Naive thymus-derived CD4-positive, alpha-beta T cell (primary cell): ENCODE measurements at regions not wholly inside any gene's neighbourhood (a gene's known extent, or its start where the extent isn't known, plus 50 kb on each side); places are given as distances from the start of the nearest gene placed in this dataset.
A peak's percentile ranks its signal among the peaks of the same experiment; 100 is the strongest.
"Not testable (repeated sequence)": the region's sequence is repeated elsewhere in the genome, so short reads cannot be mapped to it uniquely, and the experiment has no call there.

Experiments
- ATAC-seq: fragments of 150-1000 bp; cut with Tn5 transposase; 2 replicates; pipeline ENCODE4 v1.10.0; 2021; ENCODE audit warnings: mild to moderate bottlenecking, moderate library complexity
- CTCF ChIA-PET: fragments of 350-600 bp; sonication (Branson Sonifier 250); formaldehyde crosslinking; loops from one replicate; lab custom pipeline; 2021; ENCODE audit warnings: antibody characterized with exemption; lab: Charles Lee
- POLR2A ChIA-PET: fragments of 350-600 bp; sonication (Branson Sonifier 250); formaldehyde crosslinking; loops from one replicate; lab custom pipeline; 2021; ENCODE audit warnings: antibody characterized with exemption, inconsistent platforms; lab: Charles Lee
- DNase-seq, 9 donors: peaks; one replicate each; pipeline versions ENCODE4 v3.0.0 to v3.0.0-alpha.2; 2020 to 2022; ENCODE audit warnings: mixed read lengths in 1 of 9
- H3K27ac ChIP-seq: one replicate; pipeline ENCODE4 v1.7.0; 2013; ENCODE audit warnings: mild to moderate bottlenecking, low read depth, low read length, moderate library complexity
- H3K27me3 ChIP-seq, 2 donors: one replicate each; pipeline ENCODE4 v1.7.0; 2013; ENCODE audit warnings: low read length in 2 of 2, mild to moderate bottlenecking in 2 of 2, moderate library complexity in 2 of 2; ENCODE audit not compliant: control insufficient read depth in 2 of 2, insufficient read depth in 2 of 2
- H3K36me3 ChIP-seq, 3 experiments: 1 replicate in 2 of 3; 2 replicates in 1 of 3; pipeline ENCODE4 v1.7.0; 2013; ENCODE audit warnings: low read length in 3 of 3, mild to moderate bottlenecking in 3 of 3, moderate library complexity in 1 of 3; ENCODE audit not compliant: insufficient read depth in 3 of 3, control insufficient read depth in 2 of 3
- H3K4me1 ChIP-seq, 2 donors: one replicate each; pipeline ENCODE4 v1.7.0; 2013; ENCODE audit warnings: low read length in 2 of 2, mild to moderate bottlenecking in 2 of 2, moderate library complexity in 1 of 2; ENCODE audit not compliant: control insufficient read depth in 2 of 2, insufficient read depth in 2 of 2
- H3K4me3 ChIP-seq: 2 replicates; pipeline ENCODE4 v1.7.0; 2013; ENCODE audit warnings: mild to moderate bottlenecking, low read length
- H3K9me3 ChIP-seq, 3 experiments: 1 replicate in 2 of 3; 2 replicates in 1 of 3; pipeline ENCODE4 v1.7.0; 2013; ENCODE audit warnings: low read length in 3 of 3; ENCODE audit not compliant: control insufficient read depth in 2 of 3
- H3K27ac Mint-ChIP-seq, 9 donors: one replicate each; pipeline ENCODE4 v1.8.0; 2020 to 2022; ENCODE audit warnings: mixed read lengths in 9 of 9, mild to moderate bottlenecking in 8 of 9, moderate library complexity in 5 of 9, inconsistent platforms in 2 of 9
- H3K27me3 Mint-ChIP-seq, 5 donors: one replicate each; pipeline ENCODE4 v1.8.0; 2021 to 2022; ENCODE audit warnings: mixed read lengths in 5 of 5, mild to moderate bottlenecking in 1 of 5
- H3K36me3 Mint-ChIP-seq, 5 donors: one replicate each; pipeline ENCODE4 v1.8.0; 2020 to 2022; ENCODE audit warnings: mixed read lengths in 5 of 5, mild to moderate bottlenecking in 3 of 5, inconsistent platforms in 1 of 5
- H3K4me1 Mint-ChIP-seq, 7 donors: one replicate each; pipeline ENCODE4 v1.8.0; 2020 to 2022; ENCODE audit warnings: mixed read lengths in 7 of 7, mild to moderate bottlenecking in 3 of 7, inconsistent platforms in 1 of 7
- H3K4me3 Mint-ChIP-seq, 10 donors: one replicate each; pipeline ENCODE4 v1.8.0; 2020 to 2022; ENCODE audit warnings: mild to moderate bottlenecking in 10 of 10, mixed read lengths in 10 of 10, moderate library complexity in 6 of 10, inconsistent platforms in 2 of 10
- H3K9me3 Mint-ChIP-seq, 11 donors: one replicate each; pipeline ENCODE4 v1.8.0; 2020 to 2022; ENCODE audit warnings: mixed read lengths in 11 of 11, mild to moderate bottlenecking in 4 of 11, inconsistent platforms in 1 of 11, moderate library complexity in 1 of 11
- intact Hi-C, 2 donors: fragments of 100-400 bp; cut with micrococcal nuclease; formaldehyde crosslinking; loops; one replicate each; pipeline ENCODE4 v1.15.1; 2023

DNA sequence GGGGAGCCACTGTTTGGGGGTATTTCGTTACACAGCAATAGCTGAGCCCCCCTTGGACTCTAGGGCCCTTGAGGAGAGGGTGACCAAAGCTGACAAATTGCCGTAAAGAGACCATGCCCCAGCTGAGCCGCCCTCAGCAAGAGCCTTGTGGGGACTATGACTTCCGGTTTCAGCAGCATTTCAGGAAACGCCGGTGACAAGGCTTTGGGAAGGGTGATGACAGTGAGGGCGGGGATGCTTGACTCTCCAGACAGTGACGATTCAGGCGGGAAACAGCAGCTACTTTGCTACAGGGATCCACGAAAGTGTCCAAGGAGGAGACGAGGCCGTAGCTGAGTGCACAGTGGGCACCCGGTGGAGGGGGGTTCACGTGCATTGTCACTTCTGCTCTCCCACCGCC is 360.8 kb downstream of the C16orf95 start:
- Mint-ChIP-seq H3K36me3 (no peaks in the 10 kb centered on the region), H3K27me3 (peaks cover 9 to 30% (median 24%) of the 10 kb centered on the region in 5 donors), H3K4me1 (peaks cover 0 to 12% (median 7%) of the 10 kb centered on the region in 7 donors), H3K4me3 (peak overlapping the region in 5 of 10 donors; percentile 16 to 55 (median 43)), H3K9me3 (peaks cover 0 to 9% (median 0%) of the 10 kb centered on the region in 11 donors), H3K27ac (no peak overlapping the region)
- no peak overlapping the region for H3K27ac ChIP-seq
- peaks cover 0 to 4% of the 10 kb centered on the region in 2 donors for H3K4me1 ChIP-seq
- intact Hi-C loops = no loop called here
- ChIA-PET POLR2A (no interaction called here), CTCF (no interaction called here)
- H3K27me3 ChIP-seq = no peaks in the 10 kb centered on the region
- ATAC-seq = no peak
- no peak overlapping the region for H3K4me3 ChIP-seq
- no peak for DNase-seq
- no peaks in the 10 kb centered on the region for H3K9me3 ChIP-seq
- H3K36me3 ChIP-seq = no peaks in the 10 kb centered on the region

DNA sequence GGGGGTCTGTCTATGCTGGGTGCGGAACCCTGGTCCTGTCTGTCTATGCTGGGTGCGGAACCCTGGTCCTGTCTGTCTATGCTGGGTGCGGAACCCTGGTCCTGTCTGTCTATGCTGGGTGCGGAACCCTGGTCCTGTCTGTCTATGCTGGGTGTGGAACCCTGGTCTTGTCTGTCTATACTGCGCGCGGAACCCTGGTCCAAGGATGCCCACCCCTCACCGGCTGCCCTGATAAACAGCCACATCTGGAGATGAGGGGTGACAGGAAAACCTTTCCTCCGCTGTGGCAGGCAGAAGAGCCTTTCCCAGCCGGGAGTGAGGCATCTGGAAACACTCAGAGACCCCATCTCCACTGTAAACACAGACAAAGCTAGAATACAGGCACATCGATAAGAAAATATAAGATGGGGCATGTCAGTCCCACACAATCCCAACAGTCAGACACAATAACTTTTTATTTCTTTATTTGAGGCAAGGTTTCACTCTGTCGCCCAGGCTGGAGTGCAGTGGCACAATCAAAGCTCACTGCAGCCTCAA is 359.5 kb downstream of the C16orf95 start:
- ATAC-seq, POLR2A ChIA-PET, H3K9me3 Mint-ChIP-seq, H3K4me3 Mint-ChIP-seq, H3K36me3 Mint-ChIP-seq, H3K27me3 ChIP-seq, H3K4me3 ChIP-seq, H3K9me3 ChIP-seq, H3K4me1 ChIP-seq, H3K27ac Mint-ChIP-seq, DNase-seq, CTCF ChIA-PET, H3K27ac ChIP-seq, intact Hi-C loops, H3K36me3 ChIP-seq: not testable (repeated sequence)
- Mint-ChIP-seq H3K4me1 (peaks cover 0 to 12% (median 7%) of the 10 kb centered on the region in 7 donors), H3K27me3 (peaks cover 9 to 33% (median 25%) of the 10 kb centered on the region in 5 donors)

DNA sequence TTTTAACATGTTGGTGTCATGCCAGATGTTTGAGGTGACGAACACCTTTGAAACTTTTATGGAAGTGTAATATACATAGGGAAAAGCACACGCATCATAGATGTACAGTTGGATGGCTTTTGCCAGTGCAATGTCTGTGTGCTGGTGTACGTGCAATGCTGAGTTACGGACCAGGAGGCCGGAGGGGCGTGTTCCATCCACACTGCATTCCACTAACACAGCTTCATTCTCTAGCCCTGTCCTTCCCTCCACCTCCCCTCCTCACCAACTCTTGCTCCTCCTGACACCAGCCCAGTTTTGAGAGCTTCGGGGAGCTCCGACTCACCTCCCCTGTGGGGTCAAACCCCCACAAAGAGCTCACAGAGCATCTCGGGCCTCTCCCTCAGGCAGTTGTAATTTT is 358.8 kb downstream of the C16orf95 start:
- DNase-seq = no peak
- peaks cover 0 to 1% (median 0%) of the 10 kb centered on the region in 11 donors for H3K9me3 Mint-ChIP-seq
- no peak overlapping the region for H3K27ac Mint-ChIP-seq
- no peak overlapping the region for H3K4me3 ChIP-seq
- ChIA-PET CTCF (no interaction called here), POLR2A (no interaction called here)
- intact Hi-C loops = no loop called here
- no peaks in the 10 kb centered on the region for H3K9me3 ChIP-seq
- peaks cover 0 to 4% of the 10 kb centered on the region in 2 donors for H3K4me1 ChIP-seq
- H3K4me3 Mint-ChIP-seq = no peak overlapping the region
- no peak for ATAC-seq
- H3K27me3 Mint-ChIP-seq = peaks cover 9 to 33% (median 24%) of the 10 kb centered on the region in 5 donors
- no peaks in the 10 kb centered on the region for H3K27me3 ChIP-seq
- no peaks in the 10 kb centered on the region for H3K36me3 ChIP-seq
- peaks cover 0 to 12% (median 7%) of the 10 kb centered on the region in 7 donors for H3K4me1 Mint-ChIP-seq
- H3K27ac ChIP-seq = no peak overlapping the region
- H3K36me3 Mint-ChIP-seq = no peaks in the 10 kb centered on the region

DNA sequence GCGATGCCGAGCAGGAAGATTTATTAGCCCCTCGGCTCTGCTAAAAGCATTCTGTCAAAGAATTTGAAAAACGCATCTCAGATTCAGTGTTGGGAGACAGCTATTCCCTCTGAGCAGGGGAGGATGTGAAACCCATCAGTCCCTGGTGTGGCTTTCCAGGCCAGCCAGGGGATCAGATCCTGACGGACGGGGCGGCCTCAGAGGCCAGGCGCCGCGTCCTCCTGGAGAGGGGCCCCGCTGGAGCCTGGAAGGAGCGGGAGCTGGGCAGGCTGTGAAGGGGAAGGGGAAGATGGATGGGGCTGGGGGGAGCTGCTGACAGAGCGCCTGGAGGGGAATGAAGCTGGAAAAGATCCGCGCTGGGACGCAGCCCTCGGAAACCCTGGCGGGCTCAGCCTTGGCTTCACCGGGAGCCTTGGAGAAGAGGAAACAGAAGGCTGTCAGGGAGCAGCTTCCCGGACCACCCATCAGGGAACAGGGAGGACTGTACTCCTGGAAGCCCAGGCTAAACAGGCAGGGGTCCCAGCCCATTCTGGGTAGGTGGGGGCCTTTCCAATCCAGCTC is 358.0 kb downstream of the C16orf95 start:
- H3K4me1 ChIP-seq = peaks cover 0 to 4% of the 10 kb centered on the region in 2 donors
- intact Hi-C loops = no loop called here
- no peaks in the 10 kb centered on the region for H3K36me3 Mint-ChIP-seq
- ChIA-PET CTCF (no interaction called here), POLR2A (no interaction called here)
- no peak for DNase-seq
- peaks cover 0 to 1% (median 0%) of the 10 kb centered on the region in 11 donors for H3K9me3 Mint-ChIP-seq
- H3K4me3 ChIP-seq = no peak overlapping the region
- H3K27ac Mint-ChIP-seq = no peak overlapping the region
- H3K9me3 ChIP-seq = no peaks in the 10 kb centered on the region
- H3K4me1 Mint-ChIP-seq = peaks cover 0 to 12% (median 7%) of the 10 kb centered on the region in 7 donors
- H3K4me3 Mint-ChIP-seq = no peak overlapping the region
- ATAC-seq = no peak
- no peaks in the 10 kb centered on the region for H3K36me3 ChIP-seq
- peaks cover 9 to 33% (median 24%) of the 10 kb centered on the region in 5 donors for H3K27me3 Mint-ChIP-seq
- no peaks in the 10 kb centered on the region for H3K27me3 ChIP-seq
- no peak overlapping the region for H3K27ac ChIP-seq

DNA sequence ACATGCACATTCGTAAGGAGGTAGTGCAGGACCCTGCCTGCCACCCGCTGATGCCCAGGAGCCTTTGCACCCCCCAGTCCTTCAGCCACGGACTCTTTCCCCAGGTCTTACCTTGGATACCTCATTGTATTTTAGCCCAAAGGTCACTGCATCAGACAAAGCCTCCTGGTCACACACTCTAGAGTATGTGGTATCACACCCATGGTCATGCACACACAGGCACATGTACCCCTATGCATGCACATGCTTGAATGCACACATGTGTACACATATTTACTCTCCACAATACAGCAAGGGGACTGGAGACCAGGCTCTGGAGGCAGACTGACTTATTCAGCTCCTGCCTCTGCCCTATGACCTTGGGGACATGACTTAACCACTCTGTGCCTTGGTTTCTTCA is 357.5 kb downstream of the C16orf95 start:
- Histone ChIP-seq H3K27ac (no peak overlapping the region), H3K9me3 (no peaks in the 10 kb centered on the region), H3K4me3 (no peak overlapping the region), H3K4me1 (peaks cover 0 to 4% of the 10 kb centered on the region in 2 donors), H3K36me3 (no peaks in the 10 kb centered on the region), H3K27me3 (no peaks in the 10 kb centered on the region)
- POLR2A ChIA-PET = no interaction called here
- Mint-ChIP-seq H3K36me3 (no peaks in the 10 kb centered on the region), H3K27me3 (peaks cover 9 to 33% (median 24%) of the 10 kb centered on the region in 5 donors), H3K4me3 (no peak overlapping the region), H3K4me1 (peaks cover 0 to 12% (median 7%) of the 10 kb centered on the region in 7 donors), H3K9me3 (peaks cover 0 to 1% (median 0%) of the 10 kb centered on the region in 11 donors), H3K27ac (no peak overlapping the region)
- ATAC-seq (no peak), DNase-seq (no peak)
- intact Hi-C loops = no loop called here
- CTCF ChIA-PET = no interaction called here

DNA sequence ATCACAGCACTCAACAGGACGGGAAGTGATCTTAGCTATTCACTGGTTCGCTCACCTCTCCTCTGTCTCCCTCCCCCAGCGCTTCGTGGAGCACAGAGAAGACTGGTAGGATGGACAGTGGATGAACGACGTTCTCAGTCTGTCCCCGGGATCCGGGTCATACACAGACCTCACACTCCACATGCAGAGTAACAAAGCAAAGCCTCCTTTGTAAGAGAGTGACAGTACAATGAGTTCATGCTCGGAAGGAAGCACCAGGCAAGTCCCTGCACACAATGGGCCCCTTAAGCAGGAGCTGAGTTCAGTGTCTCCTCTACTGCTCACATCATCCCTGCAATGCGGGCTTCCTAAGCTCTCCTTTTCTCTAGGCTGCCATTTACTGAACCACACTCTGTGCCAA is 356.9 kb downstream of the C16orf95 start:
- Histone ChIP-seq H3K4me1 (peaks cover 0 to 4% of the 10 kb centered on the region in 2 donors), H3K4me3 (no peak overlapping the region), H3K27ac (no peak overlapping the region), H3K9me3 (no peaks in the 10 kb centered on the region), H3K27me3 (no peaks in the 10 kb centered on the region), H3K36me3 (no peaks in the 10 kb centered on the region)
- CTCF ChIA-PET = no interaction called here
- DNase-seq (no peak), ATAC-seq (no peak)
- Mint-ChIP-seq H3K27ac (no peak overlapping the region), H3K36me3 (no peaks in the 10 kb centered on the region), H3K4me3 (no peak overlapping the region), H3K9me3 (peaks cover 0 to 1% (median 0%) of the 10 kb centered on the region in 11 donors), H3K4me1 (peaks cover 0 to 12% (median 7%) of the 10 kb centered on the region in 7 donors), H3K27me3 (peaks cover 9 to 33% (median 24%) of the 10 kb centered on the region in 5 donors)
- intact Hi-C loops = no loop called here
- POLR2A ChIA-PET = no interaction called here

DNA sequence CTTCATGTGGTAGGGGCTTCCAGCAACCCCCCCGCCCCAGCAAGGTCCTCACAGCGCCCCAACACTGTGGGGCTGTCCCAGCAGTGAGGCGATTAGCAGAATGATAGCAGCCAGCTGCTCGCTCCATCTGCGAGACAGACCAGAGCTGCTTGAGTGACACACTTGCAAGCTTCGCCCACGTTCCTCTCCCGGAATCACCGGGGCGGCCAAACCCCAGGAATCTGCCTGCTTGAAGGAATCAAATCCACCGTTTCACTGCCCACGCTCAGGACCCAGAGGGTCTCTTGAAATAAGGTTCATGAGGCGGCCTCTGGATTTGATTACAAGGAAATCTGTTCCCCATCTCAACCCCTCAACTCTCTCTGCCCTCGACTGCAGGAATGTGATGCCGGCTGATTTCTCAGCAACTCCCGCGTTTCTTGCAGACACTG is 356.0 kb downstream of the C16orf95 start:
- Histone ChIP-seq H3K27me3 (no peaks in the 10 kb centered on the region), H3K4me3 (no peak overlapping the region), H3K36me3 (no peaks in the 10 kb centered on the region), H3K9me3 (no peaks in the 10 kb centered on the region), H3K27ac (no peak overlapping the region), H3K4me1 (peaks cover 0 to 4% of the 10 kb centered on the region in 2 donors)
- Mint-ChIP-seq H3K4me3 (no peak overlapping the region), H3K4me1 (peaks cover 0 to 10% (median 5%) of the 10 kb centered on the region in 7 donors), H3K9me3 (peaks cover 0 to 1% (median 0%) of the 10 kb centered on the region in 11 donors), H3K36me3 (no peaks in the 10 kb centered on the region), H3K27ac (no peak overlapping the region), H3K27me3 (peaks cover 9 to 33% (median 21%) of the 10 kb centered on the region in 5 donors)
- POLR2A ChIA-PET = no interaction called here
- DNase-seq = no peak
- CTCF ChIA-PET = no interaction called here
- no peak for ATAC-seq
- intact Hi-C loops = no loop called here
